ENCODE measurements at regions not wholly inside any gene's neighbourhood (a gene's known extent, or its start where the extent isn't known, plus 50 kb on each side); places are given as distances from the start of the nearest gene placed in this dataset.
"Not testable (repeated sequence)": the region's sequence is repeated elsewhere in the genome, so short reads cannot be mapped to it uniquely, and the experiment has no call there.

GRCh38 chr21:10388625-10389024 lies 132.8 kb upstream of the TPTE start:
- TF ChIP-seq CTCF, POLR2A (IDR thresholded peaks at IDR 0.05): not testable (repeated sequence)

Data from Peyer's patch (tissue), 4 donors.